GM12873 (cell line): ENCODE measurements at regions not wholly inside any gene's neighbourhood (a gene's known extent, or its start where the extent isn't known, plus 50 kb on each side); places are given as distances from the start of the nearest gene placed in this dataset.

Experiments
- TF ChIP-seq, protein P1 (sequence below): IDR thresholded peaks from 2 replicates; pipeline ENCODE4 v1.5.1; 2012; ENCODE audit warnings: low read depth, mild to moderate bottlenecking, moderate library complexity, low read length, control low read depth; ENCODE audit not compliant: insufficient read depth; ENCODE audit errors: missing control alignments

DNA sequence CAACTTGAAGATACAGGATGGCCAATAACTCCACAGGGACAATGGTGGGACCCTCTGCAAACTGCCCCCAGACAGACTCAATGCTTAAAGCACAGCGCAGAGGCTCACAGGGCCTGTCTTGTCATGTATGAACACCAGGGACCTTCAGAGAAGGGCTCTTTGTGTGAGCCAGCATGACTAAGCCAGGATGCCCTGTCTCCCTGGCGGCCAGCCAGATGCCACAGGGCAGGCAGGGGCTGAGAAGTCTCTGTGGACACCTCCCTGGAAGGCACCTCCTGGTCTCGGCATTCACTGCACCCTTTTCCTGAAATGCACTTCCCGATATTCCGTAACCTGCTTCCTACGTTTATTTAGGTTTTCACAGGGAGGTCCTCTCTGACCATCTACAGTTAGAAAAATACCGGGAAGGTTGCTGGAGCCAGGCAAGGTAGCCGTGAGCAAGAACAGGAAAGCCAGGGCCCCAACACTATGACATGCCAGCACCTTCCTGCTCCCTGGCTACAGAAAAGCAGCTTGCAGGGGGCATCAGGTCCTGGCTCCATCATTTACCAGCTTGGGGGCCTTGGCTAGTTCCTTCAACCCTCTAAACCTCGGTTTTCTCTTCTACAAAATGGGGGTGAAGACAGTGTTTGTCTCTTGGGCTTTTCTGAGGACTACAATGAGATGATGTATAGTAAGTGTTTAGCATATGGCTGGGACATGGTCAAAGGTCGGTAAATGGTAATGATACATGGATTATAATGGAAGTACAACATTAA, 65.0 kb downstream of the PITPNM2 start:
- TF ChIP-seq, protein P1, sequence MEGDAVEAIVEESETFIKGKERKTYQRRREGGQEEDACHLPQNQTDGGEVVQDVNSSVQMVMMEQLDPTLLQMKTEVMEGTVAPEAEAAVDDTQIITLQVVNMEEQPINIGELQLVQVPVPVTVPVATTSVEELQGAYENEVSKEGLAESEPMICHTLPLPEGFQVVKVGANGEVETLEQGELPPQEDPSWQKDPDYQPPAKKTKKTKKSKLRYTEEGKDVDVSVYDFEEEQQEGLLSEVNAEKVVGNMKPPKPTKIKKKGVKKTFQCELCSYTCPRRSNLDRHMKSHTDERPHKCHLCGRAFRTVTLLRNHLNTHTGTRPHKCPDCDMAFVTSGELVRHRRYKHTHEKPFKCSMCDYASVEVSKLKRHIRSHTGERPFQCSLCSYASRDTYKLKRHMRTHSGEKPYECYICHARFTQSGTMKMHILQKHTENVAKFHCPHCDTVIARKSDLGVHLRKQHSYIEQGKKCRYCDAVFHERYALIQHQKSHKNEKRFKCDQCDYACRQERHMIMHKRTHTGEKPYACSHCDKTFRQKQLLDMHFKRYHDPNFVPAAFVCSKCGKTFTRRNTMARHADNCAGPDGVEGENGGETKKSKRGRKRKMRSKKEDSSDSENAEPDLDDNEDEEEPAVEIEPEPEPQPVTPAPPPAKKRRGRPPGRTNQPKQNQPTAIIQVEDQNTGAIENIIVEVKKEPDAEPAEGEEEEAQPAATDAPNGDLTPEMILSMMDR = no peak

DNA sequence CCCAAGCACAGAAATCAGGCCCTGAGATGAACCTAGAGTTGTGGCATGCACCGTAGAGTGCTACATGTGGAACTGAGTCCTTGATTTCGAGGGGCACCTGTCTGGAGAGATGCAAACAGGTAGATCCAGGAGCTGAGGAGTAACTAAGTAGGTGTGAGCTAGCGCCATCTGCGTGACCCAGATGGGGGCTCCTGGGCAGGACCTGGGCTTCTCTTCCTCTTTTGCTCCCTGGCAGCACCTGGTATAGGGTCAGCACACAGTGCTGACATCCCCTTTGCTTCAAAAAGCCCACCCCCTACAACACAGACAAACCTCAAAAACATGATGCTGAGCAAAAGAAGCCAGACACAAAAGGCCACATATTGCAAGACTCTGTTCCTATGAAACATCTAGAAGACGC, 65.8 kb downstream of the PITPNM2 start:
- TF ChIP-seq, protein P1 = no peak

DNA sequence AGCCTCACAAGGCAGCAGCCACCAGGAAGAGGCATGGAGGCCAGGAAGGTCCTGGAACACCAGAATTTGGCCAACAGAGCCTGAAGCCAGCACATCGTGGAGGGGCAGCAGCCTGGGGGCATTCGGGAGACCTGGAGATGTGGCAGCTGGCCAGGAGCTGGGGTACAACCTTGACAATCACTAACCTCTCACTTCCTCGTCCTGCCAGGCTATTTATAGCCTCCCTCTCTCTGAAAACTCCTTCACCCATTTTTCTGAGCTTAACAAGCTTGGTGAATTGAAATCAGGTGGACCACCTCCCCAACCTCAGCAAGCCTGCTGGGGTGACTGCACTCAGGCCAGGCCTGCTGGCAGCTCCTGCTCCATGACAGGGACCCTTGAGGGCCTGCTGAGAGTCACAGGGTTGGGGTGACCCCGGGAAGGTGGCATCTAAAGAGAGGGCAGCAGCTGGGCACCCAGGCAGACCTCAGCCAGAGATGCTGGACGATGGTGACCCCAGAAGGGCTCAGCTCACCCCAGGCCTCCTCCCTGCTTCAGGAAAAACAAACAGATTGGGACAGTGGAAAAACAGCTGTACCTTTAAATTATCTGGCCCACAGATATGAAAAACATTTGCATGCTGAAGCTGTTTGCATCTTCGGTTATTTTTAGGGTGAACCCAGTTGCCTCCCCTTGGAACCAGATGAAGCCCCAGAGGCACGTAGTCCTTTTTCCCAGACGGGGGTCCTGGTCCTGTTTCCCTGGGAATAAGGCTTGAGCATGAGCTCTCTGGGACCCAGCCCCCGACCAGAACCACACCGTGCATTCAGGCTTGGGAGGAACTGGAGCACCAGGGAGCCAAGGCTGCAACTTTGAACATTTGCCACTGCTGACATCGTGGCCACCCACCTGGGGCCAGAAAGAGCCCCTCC, 67.0 kb downstream of the PITPNM2 start:
- TF ChIP-seq, protein P1 = no peak

DNA sequence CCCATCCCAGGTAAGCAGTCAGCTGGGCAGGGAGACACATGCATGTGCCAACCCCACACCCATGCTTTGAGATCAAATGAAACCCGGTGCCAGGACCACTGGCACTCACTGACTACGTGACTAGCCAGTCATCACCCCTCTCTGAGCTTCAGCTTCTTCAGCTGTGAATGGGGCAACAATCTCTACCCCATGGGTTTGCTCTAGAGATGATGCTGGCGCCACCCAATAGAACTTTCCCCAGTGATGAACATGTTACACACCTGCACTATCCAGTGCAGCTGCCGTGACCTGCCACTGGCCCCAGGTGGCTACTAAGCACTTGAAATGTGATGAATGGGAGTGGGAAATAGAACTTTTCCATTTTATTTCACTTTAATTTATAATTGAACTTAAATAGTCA, 70.3 kb downstream of the PITPNM2 start:
- TF ChIP-seq, protein P1 = no peak

DNA sequence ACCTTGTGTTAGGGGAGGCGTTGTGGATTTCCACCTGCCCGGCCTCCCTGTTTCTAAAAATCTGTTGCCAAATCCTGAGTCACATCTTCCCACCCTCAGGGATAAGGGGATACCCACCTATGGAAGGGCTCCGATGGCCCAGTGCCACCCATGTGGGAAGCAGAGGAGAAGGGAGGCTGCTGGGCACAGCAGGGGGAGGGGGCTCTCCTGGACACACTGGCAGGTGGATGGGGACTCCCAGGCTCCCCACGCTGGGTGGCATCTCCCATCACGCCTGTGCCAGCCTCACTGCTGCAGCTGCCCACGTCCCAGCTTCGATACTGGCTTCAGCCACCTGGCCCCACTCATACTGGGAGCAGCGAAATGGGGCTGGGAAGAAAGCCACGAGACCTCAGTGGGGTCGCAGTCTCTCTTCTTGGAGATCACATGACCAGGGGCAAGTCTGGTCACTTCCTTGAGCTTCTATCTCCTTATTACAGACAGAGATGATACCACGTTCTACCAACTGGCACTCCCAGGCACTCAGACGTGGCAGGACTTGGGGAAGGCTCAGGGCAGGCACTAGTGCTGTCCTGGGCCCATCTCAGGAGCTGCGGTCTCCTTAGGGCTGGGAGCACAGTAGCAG, 72.2 kb downstream of the PITPNM2 start:
- TF ChIP-seq, protein P1 = no peak

DNA sequence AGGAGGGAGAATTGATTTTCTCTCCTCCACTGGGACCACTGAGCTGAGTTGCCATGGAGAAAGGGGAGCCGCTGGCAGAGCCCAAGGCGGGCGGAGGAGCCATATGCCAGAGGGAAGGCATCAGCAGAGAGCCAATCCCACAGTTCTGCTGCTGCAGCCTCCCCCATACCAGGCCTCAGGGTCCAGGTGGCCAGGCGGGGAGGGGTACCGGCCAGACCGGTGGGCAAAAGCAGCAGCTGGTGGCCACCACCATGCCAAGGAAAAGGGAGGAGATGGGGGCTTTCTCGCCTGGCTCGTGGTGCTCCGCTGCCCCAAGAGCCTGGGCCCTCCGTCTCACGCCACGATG, 72.8 kb downstream of the PITPNM2 start:
- TF ChIP-seq, protein P1 = no peak

DNA sequence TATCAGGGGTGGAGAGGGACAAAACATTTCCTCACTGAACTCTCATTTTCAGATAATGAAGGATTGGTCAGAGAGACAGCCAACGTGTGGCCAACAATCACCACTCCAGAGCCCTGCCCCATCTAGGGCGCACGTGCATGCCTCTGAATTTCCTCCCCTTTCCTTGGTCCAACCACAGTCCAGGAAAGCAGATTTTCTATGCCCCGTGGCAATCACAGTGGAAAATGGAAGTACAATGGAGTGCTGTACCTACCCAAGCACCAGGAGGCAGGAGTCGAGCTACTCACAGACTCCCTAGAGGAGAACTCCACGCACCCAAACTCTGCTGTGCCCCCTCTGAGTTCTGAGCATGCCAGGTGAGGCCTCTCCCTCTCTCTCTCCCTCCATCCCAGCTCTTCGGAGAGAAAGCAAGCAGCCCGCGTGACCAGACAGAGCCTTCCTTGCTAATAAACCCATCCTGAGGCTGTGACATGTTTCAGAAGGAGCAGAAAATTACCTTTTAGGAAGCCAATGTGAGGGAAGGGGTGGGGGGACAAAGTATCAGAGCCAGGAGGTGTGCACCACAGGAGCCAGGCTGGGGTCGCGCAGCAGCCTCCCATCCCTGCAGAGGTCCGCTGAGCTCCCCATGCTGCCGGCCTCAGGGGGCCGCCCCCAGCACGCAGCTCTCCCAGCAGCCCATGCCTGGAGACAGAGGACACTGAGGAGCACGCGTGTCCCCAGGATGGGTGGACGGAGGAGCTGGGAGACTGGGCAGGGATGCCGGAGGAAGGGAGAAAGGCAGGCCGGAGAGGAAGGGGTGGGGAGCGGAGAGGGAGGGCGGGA, 73.4 kb downstream of the PITPNM2 start:
- TF ChIP-seq, protein P1 = no peak
